Transverse colon (tissue), 4 donors: ENCODE measurements at regions not wholly inside any gene's neighbourhood (a gene's known extent, or its start where the extent isn't known, plus 50 kb on each side); places are given as distances from the start of the nearest gene placed in this dataset.

Experiments
- DNase-seq: peaks from one replicate; pipeline ENCODE4 v3.0.0-alpha.2; 2019
- H3K27ac ChIP-seq, 4 donors: fragments of 200-600 bp; sonication (generic); 2 replicates each; pipeline ENCODE4 v1.5.1; 2016 to 2018; ENCODE audit warnings: inconsistent platforms in 4 of 4
- H3K27me3 ChIP-seq: fragments of 200-600 bp; sonication (generic); 2 replicates; pipeline ENCODE4 v1.5.1; 2017; ENCODE audit warnings: inconsistent platforms
- H3K36me3 ChIP-seq, 4 donors: fragments of 200-600 bp; sonication (generic); 2 replicates each; pipeline ENCODE4 v1.5.1; 2017 to 2019; ENCODE audit warnings: inconsistent platforms in 4 of 4
- H3K4me1 ChIP-seq, 4 donors: fragments of 200-600 bp; sonication (generic); 2 replicates each; pipeline ENCODE4 v1.5.1; 2017 to 2020; ENCODE audit warnings: inconsistent platforms in 4 of 4
- H3K4me3 ChIP-seq, 4 donors: fragments of 200-600 bp; sonication (generic); 1 replicate in 1 of 4; 2 replicates in 3 of 4; pipeline versions ENCODE4 v1.5.1 to v1.6.1; 2017 to 2019; ENCODE audit warnings: inconsistent platforms in 4 of 4
- H3K9me3 ChIP-seq, 2 donors: fragments of 200-600 bp; sonication (generic); 2 replicates each; pipeline ENCODE4 v1.5.1; 2017 to 2019; ENCODE audit warnings: inconsistent platforms in 2 of 2
- CTCF ChIP-seq, 5 experiments: fragments of 200-600 bp in 3 of 5; fragments of 450-650 bp in 2 of 5; sonication (generic) in 3 of 5; IDR thresholded peaks; 1 replicate in 2 of 5; 2 replicates in 3 of 5; pipeline ENCODE4 v1.5.1; 2016 to 2017; ENCODE audit warnings: antibody characterized with exemption in 5 of 5, inconsistent platforms in 3 of 5, mild to moderate bottlenecking in 2 of 5, moderate library complexity in 1 of 5
- EP300 ChIP-seq: sonication (generic); formaldehyde crosslinking; IDR thresholded peaks from one replicate; pipeline ENCODE4 v1.6.1; 2017; ENCODE audit warnings: antibody characterized with exemption, low read depth
- POLR2A ChIP-seq: fragments of 450-650 bp; IDR thresholded peaks from one replicate; pipeline ENCODE4 v1.6.1; 2016; ENCODE audit warnings: antibody characterized with exemption, mild to moderate bottlenecking, moderate library complexity
- POLR2AphosphoS5 ChIP-seq, 3 donors: sonication (generic); formaldehyde crosslinking; IDR thresholded peaks; one replicate each; pipeline ENCODE4 v1.6.1; 2016; ENCODE audit warnings: antibody characterized with exemption in 3 of 3
- WGBS, 2 donors: methylation state at CpG; one replicate each; pipeline ENCODE4 v1.1.5; 2018; ENCODE audit warnings: low coverage in 1 of 2; 5-methylcytosine and 5-hydroxymethylcytosine counted together
- in situ Hi-C, 4 donors: fragments of 200-750 bp; cut with MboI; loops; one replicate each; pipeline versions ENCODE4 v1.15.0 to v1.15.1; 2017; ENCODE audit warnings: low sequenced_read_pairs in 3 of 4, low pct_ligation_motif_present in 1 of 4, low pct_unique_long_range_greater_than_20kb in 1 of 4
- intact Hi-C: fragments of 100-400 bp; cut with DNase I; formaldehyde crosslinking; loops from one replicate; pipeline ENCODE4 v1.15.1; 2023; ENCODE audit warnings: low total_unique reads

GRCh38 chr3:176948151-176948550 lies 249.1 kb downstream of the TBL1XR1 start:
- intact Hi-C loops (no loop called here), in situ Hi-C loops (loop anchor here in 2 of 4 donors (25.0 kb wide), 1 partner anchor 436 kb away; no protein-coding TSS in a partner anchor)
- TF ChIP-seq POLR2AphosphoS5 (IDR thresholded peaks at IDR 0.05) (no peak), POLR2A (no peak), EP300 (no peak), CTCF (IDR thresholded peaks at IDR 0.05) (no peak)
- DNase-seq, result no peak
- Histone ChIP-seq H3K4me3 (no peak overlapping the region), H3K9me3 (no peaks in the 10 kb centered on the region), H3K4me1 (peaks cover 0 to 2% (median under 1%) of the 10 kb centered on the region in 4 donors), H3K27me3 (no peaks in the 10 kb centered on the region), H3K27ac (no peak overlapping the region), H3K36me3 (no peaks in the 10 kb centered on the region)
- WGBS, 2 donors, result 67 to 84% methylated on average over 2 of the region's 2 CpGs

- DNase-seq, result no peak
- H3K36me3 ChIP-seq, result no peaks in the 10 kb centered on the region
- in situ Hi-C loops, result loop anchor here in 2 of 4 donors (25.0 kb wide), 1 partner anchor 434 kb away; no protein-coding TSS in a partner anchor
- intact Hi-C loops, result no loop called here
- H3K9me3 ChIP-seq, result no peaks in the 10 kb centered on the region
- no peak overlapping the region for H3K27ac ChIP-seq
- no peak for TF ChIP-seq POLR2AphosphoS5 (IDR thresholded peaks at IDR 0.05)
- TF ChIP-seq EP300, result no peak
- TF ChIP-seq POLR2A, result no peak
- TF ChIP-seq CTCF (IDR thresholded peaks at IDR 0.05), result no peak
- H3K4me3 ChIP-seq, result no peak overlapping the region
- WGBS, 2 donors, result 92% methylated on average over 4 to 9 of the region's 9 CpGs
- no peaks in the 10 kb centered on the region for H3K4me1 ChIP-seq
- H3K27me3 ChIP-seq, result no peaks in the 10 kb centered on the region
Measured at GRCh38 chr3:176946202-176946601, 251.1 kb downstream of the TBL1XR1 start.

- intact Hi-C loops (no loop called here), in situ Hi-C loops (loop anchor here in 2 of 4 donors (25.0 kb wide), 1 partner anchor 430 kb away; no protein-coding TSS in a partner anchor)
- DNase-seq, result no peak
- no peaks in the 10 kb centered on the region for H3K27me3 ChIP-seq
- WGBS, 2 donors, result 71 to 83% methylated on average over 1 of the region's 1 CpG
- no peaks in the 10 kb centered on the region for H3K36me3 ChIP-seq
- TF ChIP-seq CTCF (IDR thresholded peaks at IDR 0.05), result no peak
- H3K9me3 ChIP-seq, result no peaks in the 10 kb centered on the region
- H3K4me3 ChIP-seq, result no peak overlapping the region
- no peaks in the 10 kb centered on the region for H3K4me1 ChIP-seq
- H3K27ac ChIP-seq, result no peak overlapping the region
Measured at GRCh38 chr3:176942305-176942704, 255.0 kb downstream of the TBL1XR1 start.

GRCh38 chr3:176941689-176942088 lies 255.6 kb downstream of the TBL1XR1 start:
- H3K36me3 ChIP-seq, result no peaks in the 10 kb centered on the region
- no peaks in the 10 kb centered on the region for H3K27me3 ChIP-seq
- H3K4me3 ChIP-seq, result no peak overlapping the region
- in situ Hi-C loops, result loop anchor here in 2 of 4 donors (25.0 kb wide), 1 partner anchor 429 kb away; no protein-coding TSS in a partner anchor
- H3K9me3 ChIP-seq, result no peaks in the 10 kb centered on the region
- no peaks in the 10 kb centered on the region for H3K4me1 ChIP-seq
- no peak overlapping the region for H3K27ac ChIP-seq
- TF ChIP-seq POLR2A (no peak), EP300 (no peak), CTCF (IDR thresholded peaks at IDR 0.05) (no peak), POLR2AphosphoS5 (IDR thresholded peaks at IDR 0.05) (no peak)
- intact Hi-C loops, result no loop called here
- no peak for DNase-seq
